H9 (cell line): ENCODE measurements at regions not wholly inside any gene's neighbourhood (a gene's known extent, or its start where the extent isn't known, plus 50 kb on each side); places are given as distances from the start of the nearest gene placed in this dataset.

Experiments
- DNase-seq: peaks from one replicate; pipeline ENCODE4 v3.0.0-alpha.2; 2017
- H2AFZ ChIP-seq: one replicate; pipeline ENCODE4 v1.6.1; 2013; ENCODE audit warnings: mild to moderate bottlenecking, low read length, control low read depth, moderate library complexity
- H2AK5ac ChIP-seq: 2 replicates; pipeline ENCODE4 v1.6.1; 2013; ENCODE audit warnings: low read length, control low read depth, mixed read lengths; ENCODE audit not compliant: insufficient read length
- H2BK120ac ChIP-seq: one replicate; pipeline ENCODE4 v1.6.1; 2013; ENCODE audit warnings: low read depth, mild to moderate bottlenecking, low read length, control low read depth, inconsistent platforms; ENCODE audit not compliant: poor library complexity, severe bottlenecking
- H2BK12ac ChIP-seq: 2 replicates; pipeline ENCODE4 v1.6.1; 2013; ENCODE audit warnings: low read length, control low read depth, mixed read lengths, low read depth; ENCODE audit not compliant: insufficient read length
- H2BK15ac ChIP-seq: 2 replicates; pipeline ENCODE4 v1.6.1; 2013; ENCODE audit warnings: low read depth, low read length, control low read depth
- H2BK20ac ChIP-seq: one replicate; pipeline ENCODE4 v1.6.1; 2013; ENCODE audit warnings: low read depth, mild to moderate bottlenecking, low read length, control low read depth, inconsistent platforms; ENCODE audit not compliant: poor library complexity, severe bottlenecking
- H2BK5ac ChIP-seq: 2 replicates; pipeline ENCODE4 v1.6.1; 2013; ENCODE audit warnings: low read length, control low read depth, mixed read lengths; ENCODE audit not compliant: insufficient read length
- H3K14ac ChIP-seq: 2 replicates; pipeline ENCODE4 v1.6.1; 2013; ENCODE audit warnings: low read length, control low read depth; ENCODE audit not compliant: insufficient read depth
- H3K18ac ChIP-seq: 2 replicates; pipeline ENCODE4 v1.6.1; 2013; ENCODE audit warnings: low read depth, mild to moderate bottlenecking, mixed read lengths, low read length, control low read depth; ENCODE audit not compliant: insufficient read length
- H3K23ac ChIP-seq: 2 replicates; pipeline ENCODE4 v1.6.1; 2013; ENCODE audit warnings: low read length, control low read depth, mixed read lengths, low read depth; ENCODE audit not compliant: insufficient read length
- H3K23me2 ChIP-seq: 2 replicates; pipeline ENCODE4 v1.6.1; 2013; ENCODE audit warnings: low read depth, mild to moderate bottlenecking, mixed read lengths, low read length, control low read depth; ENCODE audit not compliant: insufficient read length, poor library complexity, severe bottlenecking
- H3K27ac ChIP-seq: 2 replicates; pipeline ENCODE4 v1.5.1; 2013; ENCODE audit warnings: low read length, control low read depth, mixed read lengths, low read depth; ENCODE audit not compliant: insufficient read length
- H3K27me3 ChIP-seq: 2 replicates; pipeline ENCODE4 v1.6.1; 2013; ENCODE audit warnings: low read length, control low read depth, inconsistent platforms; ENCODE audit not compliant: insufficient read depth
- H3K4ac ChIP-seq: 2 replicates; pipeline ENCODE4 v1.6.1; 2013; ENCODE audit warnings: low read depth, mild to moderate bottlenecking, control low read depth, inconsistent platforms, low read length, moderate library complexity
- H3K4me1 ChIP-seq: 2 replicates; pipeline ENCODE4 v1.6.1; 2013; ENCODE audit warnings: low read length, control low read depth, inconsistent platforms; ENCODE audit not compliant: insufficient read depth
- H3K4me2 ChIP-seq: 2 replicates; pipeline ENCODE4 v1.6.1; 2013; ENCODE audit warnings: low read length, control low read depth, mixed read lengths; ENCODE audit not compliant: insufficient read length, insufficient read depth
- H3K56ac ChIP-seq: 2 replicates; pipeline ENCODE4 v1.6.1; 2013; ENCODE audit warnings: low read depth, mild to moderate bottlenecking, mixed read lengths, low read length, control low read depth; ENCODE audit not compliant: insufficient read length
- H3K79me1 ChIP-seq: 2 replicates; pipeline ENCODE4 v1.6.1; 2013; ENCODE audit warnings: low read depth, mild to moderate bottlenecking, moderate library complexity, low read length, control low read depth, inconsistent platforms; ENCODE audit not compliant: insufficient read depth, poor library complexity, severe bottlenecking
- H3K79me2 ChIP-seq: 2 replicates; pipeline ENCODE4 v1.6.1; 2013; ENCODE audit warnings: low read length, control low read depth, inconsistent platforms; ENCODE audit not compliant: insufficient read depth
- H3K9ac ChIP-seq: 2 replicates; pipeline ENCODE4 v1.6.1; 2013; ENCODE audit warnings: low read length, control low read depth, mixed read lengths; ENCODE audit not compliant: insufficient read length; ENCODE audit errors: extremely low read depth
- H3K9me3 ChIP-seq: one replicate; pipeline ENCODE4 v1.6.1; 2013; ENCODE audit warnings: low read depth, low read length, inconsistent platforms; ENCODE audit not compliant: control insufficient read depth
- H3T11ph ChIP-seq: one replicate; pipeline ENCODE4 v1.6.1; 2013; ENCODE audit warnings: mild to moderate bottlenecking, low read length, control low read depth, inconsistent platforms
- H4K20me1 ChIP-seq: one replicate; pipeline ENCODE4 v1.6.1; 2013; ENCODE audit not compliant: control insufficient read depth, insufficient read length, insufficient read depth
- H4K5ac ChIP-seq: 2 replicates; pipeline ENCODE4 v1.6.1; 2013; ENCODE audit warnings: low read depth, mild to moderate bottlenecking, mixed read lengths, low read length, control low read depth; ENCODE audit not compliant: insufficient read length
- H4K8ac ChIP-seq: replicated peaks from 2 replicates; pipeline ENCODE4 v1.6.1; 2013; ENCODE audit warnings: low read length, control low read depth, mixed read lengths, low read depth; ENCODE audit not compliant: insufficient read length
- H4K91ac ChIP-seq: 2 replicates; pipeline ENCODE4 v1.6.1; 2013; ENCODE audit warnings: low read depth, mild to moderate bottlenecking, moderate library complexity, mixed read lengths, low read length, control low read depth; ENCODE audit not compliant: insufficient read length
- H3K27ac Mint-ChIP-seq, 3 experiments: 2 replicates in 2 of 3; 3 replicates in 1 of 3; pipeline ENCODE4 v1.8.0; 2020 to 2021; ENCODE audit warnings: mixed read lengths in 3 of 3, mild to moderate bottlenecking in 1 of 3, moderate library complexity in 1 of 3
- H3K27me3 Mint-ChIP-seq: 2 replicates; pipeline ENCODE4 v1.8.0; 2021; ENCODE audit warnings: low read depth, mild to moderate bottlenecking, moderate library complexity, mixed read lengths
- H3K36me3 Mint-ChIP-seq, 3 experiments: 2 replicates in 2 of 3; 3 replicates in 1 of 3; pipeline ENCODE4 v1.8.0; 2020 to 2021; ENCODE audit warnings: low read depth in 3 of 3, mixed read lengths in 3 of 3; ENCODE audit not compliant: insufficient read depth in 1 of 3
- H3K4me1 Mint-ChIP-seq, 2 experiments: 2 replicates each; pipeline ENCODE4 v1.8.0; 2020; ENCODE audit warnings: mixed read lengths in 2 of 2
- H3K4me3 Mint-ChIP-seq, 2 experiments: 2 replicates in 1 of 2; 3 replicates in 1 of 2; pipeline ENCODE4 v1.8.0; 2020 to 2021; ENCODE audit warnings: mild to moderate bottlenecking in 2 of 2, mixed read lengths in 2 of 2, moderate library complexity in 1 of 2
- H3K9me3 Mint-ChIP-seq, 2 experiments: 2 replicates in 1 of 2; 3 replicates in 1 of 2; pipeline ENCODE4 v1.8.0; 2020; ENCODE audit warnings: mild to moderate bottlenecking in 2 of 2, mixed read lengths in 2 of 2, moderate library complexity in 1 of 2
- CTCF ChIP-seq: fragments of 200-600 bp; sonication (generic); conservative IDR thresholded peaks from 3 replicates; pipeline ENCODE4 v1.8.0; 2021; ENCODE audit warnings: antibody characterized with exemption, mild to moderate bottlenecking
- WGBS: extraction: QIAGEN DNeasy Blood & Tissue Kit; methylation state at CpG from one replicate; pipeline ENCODE4 v1.1.7; 2013; ENCODE audit warnings: missing lambda C conversion rate, low lambda C conversion rate, mixed read lengths; ENCODE audit not compliant: insufficient read length; ENCODE audit errors: extremely low coverage; 5-methylcytosine and 5-hydroxymethylcytosine counted together

DNA sequence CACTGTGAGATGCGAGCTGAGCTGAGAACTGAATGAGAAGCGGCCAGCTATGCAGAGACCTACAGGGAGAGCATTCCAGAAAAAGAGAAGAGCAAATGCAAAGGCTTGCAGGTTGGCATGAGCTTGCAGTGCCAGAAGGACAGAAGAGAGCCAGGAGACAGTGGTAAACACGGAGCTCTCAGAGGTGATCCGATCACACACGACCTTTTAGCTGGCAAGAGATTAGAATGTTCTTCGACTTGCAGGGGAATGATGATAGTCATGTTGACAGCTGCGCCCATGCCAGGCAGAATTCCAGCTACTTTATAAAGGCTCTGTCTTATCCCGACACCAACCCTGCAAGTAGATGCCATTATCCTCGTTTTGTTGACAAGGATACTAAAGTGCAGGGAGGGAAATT is 256.8 kb downstream of the VRK1 start:
- Histone ChIP-seq H2AK5ac (no peak overlapping the region), H4K8ac (no peak overlapping the region), H2BK20ac (no peak overlapping the region), H3K4ac (no peak overlapping the region), H3K18ac (no peak overlapping the region), H3K27ac (no peak overlapping the region), H3K9ac (no peak overlapping the region), H2BK120ac (no peak overlapping the region), H3K23me2 (no peaks in the 10 kb centered on the region), H2BK15ac (no peak overlapping the region), H3K14ac (no peak overlapping the region), H3K4me1 (no peaks in the 10 kb centered on the region), H3K79me1 (no peaks in the 10 kb centered on the region), H3K79me2 (no peaks in the 10 kb centered on the region), H2AFZ (no peak overlapping the region), H2BK12ac (no peak overlapping the region), H3K4me2 (no peak overlapping the region), H3T11ph (no peak overlapping the region), H4K91ac (no peak overlapping the region), H2BK5ac (no peak overlapping the region), H3K23ac (no peak overlapping the region), H3K56ac (no peak overlapping the region), H3K9me3 (no peaks in the 10 kb centered on the region), H4K5ac (no peak overlapping the region), H4K20me1 (no peaks in the 10 kb centered on the region), H3K27me3 (no peaks in the 10 kb centered on the region)
- Mint-ChIP-seq H3K4me3 (no peak overlapping the region), H3K36me3 (no peaks in the 10 kb centered on the region), H3K27me3 (peaks cover 3% of the 10 kb centered on the region), H3K9me3 (no peaks in the 10 kb centered on the region), H3K27ac (no peak overlapping the region), H3K4me1 (peaks cover 6% of the 10 kb centered on the region in 2 experiments)
- WGBS, result no CpG with 5 or more reads among the region's 9 CpGs
- no peak for TF ChIP-seq CTCF
- DNase-seq, result no peak
